ENCODE measurements at regions not wholly inside any gene's neighbourhood (a gene's known extent, or its start where the extent isn't known, plus 50 kb on each side); places are given as distances from the start of the nearest gene placed in this dataset.

DNA sequence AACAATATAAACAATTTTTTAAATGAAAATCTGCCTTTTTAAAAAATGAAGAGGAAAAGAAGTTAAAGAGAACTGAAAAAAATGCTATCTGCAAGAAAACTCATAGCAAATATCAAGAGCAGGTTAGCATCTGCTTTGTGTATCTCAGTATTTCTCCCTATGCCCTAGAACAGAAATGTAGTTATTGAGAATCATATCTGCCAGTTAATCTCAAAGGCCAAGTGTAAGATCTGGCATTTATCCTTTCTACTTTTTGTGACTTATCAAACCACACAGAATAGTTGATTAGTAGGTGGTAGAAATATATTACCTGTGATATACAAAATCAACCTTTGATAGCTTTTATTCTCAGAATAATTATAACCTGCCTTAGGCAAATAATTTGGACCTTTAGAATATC is 1699.8 kb downstream of the EFNA5 start:
- no peak for TF ChIP-seq POLR2A (IDR thresholded peaks at IDR 0.05)
- TF ChIP-seq EP300 (IDR thresholded peaks at IDR 0.05) = no peak
- TF ChIP-seq POLR2AphosphoS5 (IDR thresholded peaks at IDR 0.05) = no peak
- TF ChIP-seq, protein P1, sequence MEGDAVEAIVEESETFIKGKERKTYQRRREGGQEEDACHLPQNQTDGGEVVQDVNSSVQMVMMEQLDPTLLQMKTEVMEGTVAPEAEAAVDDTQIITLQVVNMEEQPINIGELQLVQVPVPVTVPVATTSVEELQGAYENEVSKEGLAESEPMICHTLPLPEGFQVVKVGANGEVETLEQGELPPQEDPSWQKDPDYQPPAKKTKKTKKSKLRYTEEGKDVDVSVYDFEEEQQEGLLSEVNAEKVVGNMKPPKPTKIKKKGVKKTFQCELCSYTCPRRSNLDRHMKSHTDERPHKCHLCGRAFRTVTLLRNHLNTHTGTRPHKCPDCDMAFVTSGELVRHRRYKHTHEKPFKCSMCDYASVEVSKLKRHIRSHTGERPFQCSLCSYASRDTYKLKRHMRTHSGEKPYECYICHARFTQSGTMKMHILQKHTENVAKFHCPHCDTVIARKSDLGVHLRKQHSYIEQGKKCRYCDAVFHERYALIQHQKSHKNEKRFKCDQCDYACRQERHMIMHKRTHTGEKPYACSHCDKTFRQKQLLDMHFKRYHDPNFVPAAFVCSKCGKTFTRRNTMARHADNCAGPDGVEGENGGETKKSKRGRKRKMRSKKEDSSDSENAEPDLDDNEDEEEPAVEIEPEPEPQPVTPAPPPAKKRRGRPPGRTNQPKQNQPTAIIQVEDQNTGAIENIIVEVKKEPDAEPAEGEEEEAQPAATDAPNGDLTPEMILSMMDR (IDR thresholded peaks at IDR 0.05) = no peak
- no peak for DNase-seq
- Histone ChIP-seq H3K27me3 (no peaks in the 10 kb centered on the region), H3K27ac (no peak overlapping the region), H3K4me1 (no peaks in the 10 kb centered on the region), H3K4me3 (no peak overlapping the region), H3K36me3 (no peaks in the 10 kb centered on the region), H3K9me3 (no peaks in the 10 kb centered on the region)
- intact Hi-C loops (cut with DNase I) = no loop called here

GRCh38 chr5:105968981-105969380 is 1701.8 kb downstream of the EFNA5 start:
- Histone ChIP-seq H3K4me1 (no peaks in the 10 kb centered on the region), H3K36me3 (no peaks in the 10 kb centered on the region), H3K27ac (no peak overlapping the region), H3K27me3 (no peaks in the 10 kb centered on the region), H3K9me3 (no peaks in the 10 kb centered on the region), H3K4me3 (no peak overlapping the region)
- WGBS, 2 donors = 87% methylated on average over 3 of the region's 3 CpGs
- intact Hi-C loops (cut with DNase I) = no loop called here
- TF ChIP-seq POLR2A (IDR thresholded peaks at IDR 0.05) (no peak), POLR2AphosphoS5 (IDR thresholded peaks at IDR 0.05) (no peak), EP300 (IDR thresholded peaks at IDR 0.05) (no peak)
- TF ChIP-seq, protein P1 (IDR thresholded peaks at IDR 0.05) = no peak
- DNase-seq = no peak

DNA sequence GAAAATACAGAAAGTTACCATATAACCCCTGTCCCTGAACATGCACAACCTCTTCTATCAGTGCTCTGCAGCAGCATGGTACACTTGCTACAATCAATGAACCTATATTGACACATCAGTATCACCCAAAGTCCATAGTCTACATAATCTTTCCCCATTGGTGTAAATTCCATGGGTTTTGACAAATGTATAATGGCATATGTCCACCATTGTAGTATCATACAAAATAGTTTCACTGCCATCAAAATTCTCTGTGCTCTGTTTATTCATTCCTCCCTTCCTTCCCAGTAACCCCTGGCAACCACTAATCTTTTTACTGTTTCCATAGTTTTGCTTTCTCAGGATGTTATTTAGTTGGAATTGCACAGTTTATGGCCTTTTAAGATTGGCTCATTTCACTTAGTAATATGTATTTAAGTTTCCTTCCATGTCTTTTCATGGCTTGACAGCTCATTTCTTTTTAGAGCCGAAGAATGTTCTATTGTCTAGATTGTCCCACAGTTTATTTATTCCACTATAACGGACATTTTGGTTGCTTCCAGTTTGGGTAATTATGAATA is 1707.0 kb downstream of the EFNA5 start:
- Histone ChIP-seq H3K4me3 (no peak overlapping the region), H3K36me3 (no peaks in the 10 kb centered on the region), H3K27me3 (no peaks in the 10 kb centered on the region), H3K4me1 (no peaks in the 10 kb centered on the region), H3K27ac (no peak overlapping the region), H3K9me3 (no peaks in the 10 kb centered on the region)
- DNase-seq = no peak
- intact Hi-C loops (cut with DNase I) = no loop called here
- WGBS, 2 donors = 13 to 71% methylated on average over 2 of the region's 2 CpGs
- TF ChIP-seq POLR2AphosphoS5 (IDR thresholded peaks at IDR 0.05) (no peak), POLR2A (IDR thresholded peaks at IDR 0.05) (no peak), EP300 (IDR thresholded peaks at IDR 0.05) (no peak)
- TF ChIP-seq, protein P1 (IDR thresholded peaks at IDR 0.05) = no peak

DNA sequence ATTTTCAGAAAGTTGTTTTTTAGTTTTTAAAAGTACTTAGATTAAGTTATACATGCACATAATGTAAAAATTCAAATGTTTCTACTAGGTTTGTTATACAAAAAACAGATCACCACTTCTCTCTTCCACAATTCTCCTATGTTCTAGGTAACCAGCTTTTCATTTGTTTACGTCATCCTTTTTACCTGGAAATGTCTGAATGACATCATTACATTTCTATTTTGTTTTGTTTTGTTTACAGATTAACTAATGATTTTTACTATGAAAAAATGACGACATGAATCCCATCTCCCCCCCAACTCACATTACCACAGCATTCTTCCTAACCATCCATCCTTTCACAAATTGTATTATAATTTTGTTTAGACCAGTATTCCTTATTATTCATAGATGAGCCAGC is 1709.2 kb downstream of the EFNA5 start:
- no peak for DNase-seq
- TF ChIP-seq, protein P1 (IDR thresholded peaks at IDR 0.05) = no peak
- TF ChIP-seq POLR2AphosphoS5 (IDR thresholded peaks at IDR 0.05) = no peak
- no peak for TF ChIP-seq EP300 (IDR thresholded peaks at IDR 0.05)
- no peak for TF ChIP-seq POLR2A (IDR thresholded peaks at IDR 0.05)
- intact Hi-C loops (cut with DNase I) = no loop called here
- Histone ChIP-seq H3K27me3 (no peaks in the 10 kb centered on the region), H3K4me1 (no peaks in the 10 kb centered on the region), H3K36me3 (no peaks in the 10 kb centered on the region), H3K9me3 (no peaks in the 10 kb centered on the region), H3K4me3 (no peak overlapping the region), H3K27ac (no peak overlapping the region)
- 77 to 86% methylated on average over 2 of the region's 2 CpGs for WGBS, 2 donors

All from sigmoid colon (tissue), 6 donors.